Endothelial cell of umbilical vein (primary cell): ENCODE measurements at regions not wholly inside any gene's neighbourhood (a gene's known extent, or its start where the extent isn't known, plus 50 kb on each side); places are given as distances from the start of the nearest gene placed in this dataset.

Experiments
- BruUV-seq: library from RNA; stranded (reverse); fragments of 400-500 nt; replicated peaks from 2 replicates; lab custom pipeline; 2021; lab: Mats Ljungman, UMichigan
- CTCF ChIA-PET: fragments of 300-600, 350-600 bp; sonication (Branson Sonifier 250); formaldehyde crosslinking; loops from one replicate; lab custom pipeline; 2021; ENCODE audit warnings: antibody characterized with exemption, inconsistent platforms; lab: Charles Lee
- POLR2A ChIA-PET: fragments of 300-600, 350-600 bp; sonication (Branson Sonifier 250); formaldehyde crosslinking; loops from one replicate; lab custom pipeline; 2021; ENCODE audit warnings: antibody characterized with exemption, inconsistent platforms; lab: Charles Lee
- DNase-seq: peaks from one replicate; pipeline ENCODE4 v3.0.0-alpha.2; 2011; ENCODE audit warnings: low read depth, low spot score
- FAIRE-seq: peaks from 2 replicates; lab custom pipeline; 2011; peaks lifted over from hg19 to GRCh38; lab: Jason Lieb, UNC
- H2AFZ ChIP-seq: 2 replicates; pipeline ENCODE4 v1.6.0; 2012; ENCODE audit warnings: low read depth, low read length, control low read depth, inconsistent platforms
- H3K27ac ChIP-seq: 2 replicates; pipeline ENCODE4 v1.5.1; 2011; ENCODE audit warnings: low read depth, mild to moderate bottlenecking, control low read depth, low read length, moderate library complexity; ENCODE audit not compliant: insufficient read depth
- H3K27me3 ChIP-seq, 2 experiments: 2 replicates each; pipeline versions ENCODE4 v1.6.0 to v1.6.1; 2011; ENCODE audit warnings: low read length in 2 of 2, mixed read lengths in 1 of 2; ENCODE audit not compliant: control insufficient read depth in 2 of 2, insufficient read depth in 2 of 2
- H3K36me3 ChIP-seq, 2 experiments: 2 replicates in 1 of 2; 3 replicates in 1 of 2; pipeline ENCODE4 v1.5.1; 2011; ENCODE audit warnings: low read length in 2 of 2, mild to moderate bottlenecking in 1 of 2, moderate library complexity in 1 of 2; ENCODE audit not compliant: control insufficient read depth in 2 of 2, insufficient read depth in 2 of 2; ENCODE audit errors: extremely low read depth in 1 of 2
- H3K4me1 ChIP-seq: 3 replicates; pipeline ENCODE4 v1.5.1; 2011; ENCODE audit warnings: mild to moderate bottlenecking, low read length; ENCODE audit not compliant: control insufficient read depth, insufficient read depth; ENCODE audit errors: extremely low read depth
- H3K4me2 ChIP-seq: 2 replicates; pipeline ENCODE4 v1.6.1; 2011; ENCODE audit warnings: low read length, control low read depth, mixed read lengths; ENCODE audit not compliant: insufficient read depth
- H3K4me3 ChIP-seq, 3 experiments: fragments of 200-600 bp in 1 of 3; sonication (generic), shearing (Covaris generic) in 1 of 3; replicated peaks in 1 of 3; 2 replicates each; pipeline ENCODE4 v1.5.1; 2011 to 2016; ENCODE audit warnings: control low read depth in 3 of 3, low read length in 3 of 3, mild to moderate bottlenecking in 2 of 3, inconsistent platforms in 1 of 3, low read depth in 1 of 3, moderate library complexity in 1 of 3; ENCODE audit not compliant: insufficient read depth in 1 of 3
- H3K79me2 ChIP-seq: 2 replicates; pipeline ENCODE4 v1.6.0; 2012; ENCODE audit warnings: low read length, inconsistent platforms; ENCODE audit not compliant: control insufficient read depth, insufficient read depth
- H3K9ac ChIP-seq: replicated peaks from 2 replicates; pipeline ENCODE3; 2011; ENCODE audit warnings: low read length, control low read depth; ENCODE audit not compliant: insufficient read depth; ENCODE audit errors: extremely low read depth
- H3K9me1 ChIP-seq: replicated peaks from 3 replicates; pipeline ENCODE4 v1.6.0; 2011; ENCODE audit warnings: mild to moderate bottlenecking, low read length; ENCODE audit not compliant: control insufficient read depth, insufficient read depth; ENCODE audit errors: extremely low read depth
- H3K9me3 ChIP-seq: replicated peaks from 2 replicates; pipeline ENCODE4 v1.5.1; 2012; ENCODE audit warnings: low read length, inconsistent platforms; ENCODE audit not compliant: control insufficient read depth, insufficient read depth
- H4K20me1 ChIP-seq: replicated peaks from 2 replicates; pipeline ENCODE3; 2011; ENCODE audit warnings: mild to moderate bottlenecking, low read length; ENCODE audit not compliant: control insufficient read depth, insufficient read depth; ENCODE audit errors: extremely low read depth
- CTCF ChIP-seq, 2 donors: IDR thresholded peaks; 1 replicate in 1 of 2; 2 replicates in 1 of 2; pipeline ENCODE4 v1.5.1; 2011; ENCODE audit warnings: low read length in 2 of 2, mild to moderate bottlenecking in 2 of 2, moderate library complexity in 2 of 2, control low read depth in 1 of 2, inconsistent platforms in 1 of 2, low read depth in 1 of 2; ENCODE audit not compliant: insufficient read depth in 1 of 2; ENCODE audit errors: extremely low read depth in 1 of 2
- EZH2 ChIP-seq: IDR thresholded peaks from 2 replicates; pipeline ENCODE4 v1.6.1; 2012; ENCODE audit warnings: borderline replicate concordance, low read depth, mild to moderate bottlenecking, moderate library complexity, low read length, inconsistent platforms; ENCODE audit not compliant: severe bottlenecking
- FOS ChIP-seq: IDR thresholded peaks from 2 replicates; pipeline ENCODE4 v1.6.1; 2011; ENCODE audit warnings: mild to moderate bottlenecking, low read length, moderate library complexity, borderline replicate concordance; ENCODE audit not compliant: insufficient read depth
- GATA2 ChIP-seq: IDR thresholded peaks from 2 replicates; pipeline ENCODE4 v1.7.0; 2011; ENCODE audit warnings: low read depth, mild to moderate bottlenecking, moderate library complexity, mixed read lengths, low read length; ENCODE audit not compliant: insufficient read length, insufficient read depth
- JUN ChIP-seq: IDR thresholded peaks from 2 replicates; pipeline ENCODE4 v1.6.1; 2011; ENCODE audit warnings: borderline replicate concordance, low read depth; ENCODE audit not compliant: insufficient read length, insufficient read depth
- MYC ChIP-seq: IDR thresholded peaks from one replicate; pipeline ENCODE4 v1.6.1; 2011; ENCODE audit warnings: mild to moderate bottlenecking, low read depth, low read length
- POLR2A ChIP-seq: IDR thresholded peaks from 2 replicates; pipeline ENCODE4 v1.6.1; 2012; ENCODE audit warnings: low read depth, mild to moderate bottlenecking, control low read depth, low read length
- POLR2AphosphoS5 ChIP-seq: IDR thresholded peaks from 2 replicates; pipeline ENCODE4 v1.6.1; 2012; ENCODE audit warnings: low read depth, mild to moderate bottlenecking, control low read depth, low read length, moderate library complexity; ENCODE audit not compliant: insufficient read depth
- dilution Hi-C: fragments of 300-500 bp; cut with MboI; formaldehyde crosslinking; loops from one replicate; pipeline ENCODE4 v1.15.0; 2019; ENCODE audit warnings: low sequenced_read_pairs; ENCODE audit not compliant: extremely low pct_ligation_motif_present
- intact Hi-C: fragments of 100-400 bp; cut with micrococcal nuclease; formaldehyde crosslinking; loops from one replicate; pipeline ENCODE4 v1.10.0; 2022
- TF ChIP-seq, protein P1 (sequence below): IDR thresholded peaks from 2 replicates; pipeline ENCODE4 v1.6.1; 2011; ENCODE audit not compliant: insufficient read depth, insufficient read length

DNA sequence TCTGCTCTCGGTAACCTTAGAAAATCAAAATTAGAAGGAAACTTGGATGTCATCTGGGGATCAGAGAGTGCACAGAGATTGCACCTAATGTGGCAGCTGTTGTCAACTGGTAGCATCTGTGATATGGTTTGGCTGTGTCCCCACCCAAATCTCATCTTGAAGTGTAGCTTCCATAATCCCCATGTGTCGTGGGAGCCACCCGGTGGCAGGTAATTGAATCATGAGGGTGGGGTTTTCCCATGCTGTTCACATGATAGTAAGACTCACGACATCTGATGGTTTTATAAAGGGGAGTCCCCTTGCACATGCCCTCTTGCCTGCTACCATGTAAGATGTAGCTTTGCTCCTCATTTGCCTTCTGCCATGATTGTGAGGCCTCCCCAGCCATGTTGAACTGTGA is 127.7 kb upstream of the SRRM4 start:
- intact Hi-C loops (loop anchor here (2.0 kb wide), 1 partner anchor 449 kb away; no protein-coding TSS in a partner anchor), dilution Hi-C loops (no loop called here)
- DNase-seq = no peak
- no peaks in the 10 kb centered on the region for H3K4me1 ChIP-seq
- peaks cover 2% of the 10 kb centered on the region for H4K20me1 ChIP-seq
- no peak overlapping the region for H3K9ac ChIP-seq
- no peak overlapping the region for H3K27ac ChIP-seq
- H3K79me2 ChIP-seq = no peaks in the 10 kb centered on the region
- TF ChIP-seq EZH2 = no peak
- TF ChIP-seq CTCF (IDR thresholded peaks at IDR 0.05; ENCODE audit: extremely low read depth in 1 of 2, insufficient read depth in 1 of 2, low read depth in 1 of 2, low read length in 2 of 2) = no peak
- TF ChIP-seq, protein P1, sequence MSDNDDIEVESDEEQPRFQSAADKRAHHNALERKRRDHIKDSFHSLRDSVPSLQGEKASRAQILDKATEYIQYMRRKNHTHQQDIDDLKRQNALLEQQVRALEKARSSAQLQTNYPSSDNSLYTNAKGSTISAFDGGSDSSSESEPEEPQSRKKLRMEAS = no peak
- TF ChIP-seq POLR2A = no peak
- TF ChIP-seq POLR2AphosphoS5 = no peak
- no peak for TF ChIP-seq JUN
- no peak for TF ChIP-seq FOS
- no peak for TF ChIP-seq GATA2
- no peak for TF ChIP-seq MYC
- no TSS peak for BruUV-seq
- peaks cover 3% of the 10 kb centered on the region for H3K9me3 ChIP-seq
- ChIA-PET POLR2A (no interaction called here), CTCF (no interaction called here)
- no peak overlapping the region for H3K4me3 ChIP-seq
- no peak overlapping the region for H3K4me2 ChIP-seq
- no peaks in the 10 kb centered on the region for H3K9me1 ChIP-seq
- H2AFZ ChIP-seq = no peak overlapping the region
- H3K36me3 ChIP-seq = no peaks in the 10 kb centered on the region
- FAIRE-seq = no peak
- H3K27me3 ChIP-seq = no peaks in the 10 kb centered on the region
